ENCODE measurements at regions not wholly inside any gene's neighbourhood (a gene's known extent, or its start where the extent isn't known, plus 50 kb on each side); places are given as distances from the start of the nearest gene placed in this dataset.
A peak's percentile ranks its signal among the peaks of the same experiment; 100 is the strongest.

- TF ChIP-seq CTCF (IDR thresholded peaks at IDR 0.05; ENCODE audit: extremely low read depth, insufficient read depth, missing control alignments), result no peak
- no peak for DNase-seq (ENCODE audit: low spot score)
- in situ Hi-C loops (cut with MboI; ENCODE audit: low pct_unique_long_range_greater_than_20kb, low sequenced_read_pairs, unreplicated experiment), result no loop called here
Observed at GRCh38 chr10:113226831-113227445, 276.9 kb downstream of the TCF7L2 start.

DNA sequence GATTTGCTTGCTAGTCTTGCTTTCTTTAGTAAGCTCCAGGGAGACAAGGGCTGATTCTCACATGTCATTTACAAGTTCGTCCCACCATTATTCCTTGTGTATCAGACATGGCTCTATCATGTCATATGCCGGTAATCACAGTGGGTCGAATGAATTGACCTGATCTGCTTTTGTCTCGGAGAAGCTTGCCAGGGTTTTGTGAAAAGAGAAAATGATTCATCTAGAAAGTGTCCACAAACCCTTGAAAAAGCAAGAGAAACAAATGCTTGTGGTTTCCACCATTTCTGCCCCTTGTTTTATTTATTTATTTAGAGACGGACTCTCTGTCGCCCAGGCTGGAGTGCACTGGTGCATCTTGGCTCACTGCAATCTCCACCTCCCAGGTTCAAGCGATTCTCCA is 278.5 kb downstream of the TCF7L2 start:
- DNase-seq (ENCODE audit: low spot score), result no peak
- TF ChIP-seq CTCF (IDR thresholded peaks at IDR 0.05; ENCODE audit: extremely low read depth, insufficient read depth, missing control alignments), result no peak
- in situ Hi-C loops (cut with MboI; ENCODE audit: low pct_unique_long_range_greater_than_20kb, low sequenced_read_pairs, unreplicated experiment), result no loop called here

DNA sequence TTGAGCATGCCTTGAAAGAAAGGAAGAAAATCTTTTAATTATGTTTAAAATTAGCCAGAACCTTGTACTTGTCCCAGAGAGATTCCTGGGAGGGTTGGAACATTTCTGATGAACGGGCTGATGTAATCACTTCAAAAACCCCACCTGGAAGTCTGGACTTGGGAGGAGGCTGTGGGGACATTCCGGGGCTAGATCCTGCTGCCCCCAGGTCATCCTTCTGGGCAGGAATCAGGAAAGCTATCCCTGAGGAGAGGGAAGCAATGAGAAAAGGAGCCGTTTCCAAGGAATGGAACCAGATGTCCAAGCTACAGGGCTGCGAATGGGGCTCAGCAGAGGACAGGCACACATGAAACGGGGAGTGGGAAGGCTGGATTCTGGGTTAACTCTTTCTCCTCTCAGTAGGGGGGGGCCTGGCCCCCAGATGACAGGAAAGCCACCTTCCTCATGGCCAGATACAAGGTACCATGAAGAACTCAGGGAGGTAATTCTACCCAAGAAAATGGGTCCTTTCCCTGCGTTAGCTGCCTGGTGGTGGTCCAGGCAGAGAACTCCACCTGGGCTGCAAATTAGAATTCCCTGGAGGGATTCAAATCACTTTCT is 280.1 kb downstream of the TCF7L2 start:
- TF ChIP-seq CTCF (IDR thresholded peaks at IDR 0.05; ENCODE audit: extremely low read depth, insufficient read depth, missing control alignments), result no peak
- no peak for DNase-seq (ENCODE audit: low spot score)
- in situ Hi-C loops (cut with MboI; ENCODE audit: low pct_unique_long_range_greater_than_20kb, low sequenced_read_pairs, unreplicated experiment), result no loop called here

DNA sequence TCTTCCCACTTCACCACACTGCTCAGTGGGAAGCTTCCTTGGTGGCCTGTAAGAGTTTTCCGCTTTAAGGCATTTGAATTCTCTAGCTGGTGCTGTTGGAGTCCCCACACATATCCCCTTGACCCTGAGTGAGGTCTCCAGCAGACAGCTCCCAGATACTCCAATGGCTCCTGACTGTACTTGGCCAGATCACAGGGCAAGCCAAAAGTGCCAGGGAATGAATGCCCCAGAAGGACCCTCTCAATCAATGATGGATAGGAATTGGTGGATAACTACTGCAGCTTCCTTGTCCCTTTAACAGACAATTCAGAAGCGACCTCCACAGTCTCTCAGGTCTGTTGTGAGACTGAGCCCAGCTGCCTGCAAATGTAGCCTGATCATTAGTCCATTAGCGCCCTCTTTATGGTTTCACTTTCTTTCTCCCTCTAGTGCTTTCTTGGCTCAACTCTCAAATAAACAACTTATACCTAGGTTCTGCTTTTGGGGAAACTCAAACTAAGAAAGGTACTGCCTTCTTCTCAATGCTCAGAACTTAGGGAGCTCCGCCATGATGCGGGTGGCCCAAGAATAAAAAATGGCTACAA is 283.0 kb downstream of the TCF7L2 start:
- TF ChIP-seq CTCF (IDR thresholded peaks at IDR 0.05; ENCODE audit: extremely low read depth, insufficient read depth, missing control alignments), result no peak
- DNase-seq (ENCODE audit: low spot score), result peak; percentile 16
- in situ Hi-C loops (cut with MboI; ENCODE audit: low pct_unique_long_range_greater_than_20kb, low sequenced_read_pairs, unreplicated experiment), result no loop called here

DNA sequence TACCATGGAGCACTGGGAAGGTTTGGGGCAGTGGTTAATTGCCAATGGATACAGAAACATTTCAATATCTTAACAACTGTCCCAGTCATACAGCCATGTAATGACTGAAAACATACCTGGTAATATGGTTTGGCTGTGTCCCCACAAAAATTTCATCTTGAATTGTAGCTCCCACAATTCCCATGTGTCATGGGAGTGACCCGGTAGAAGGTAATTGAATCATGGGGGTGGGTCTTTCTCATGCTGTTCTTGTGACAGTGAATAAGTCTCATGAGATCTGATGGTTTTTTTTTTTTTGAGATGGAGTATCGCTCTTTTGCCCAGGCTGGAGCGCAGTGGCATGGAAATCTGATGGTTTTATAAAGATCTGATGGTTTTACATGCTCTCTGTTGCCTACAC is 284.4 kb downstream of the TCF7L2 start:
- no peak for DNase-seq (ENCODE audit: low spot score)
- no peak for TF ChIP-seq CTCF (IDR thresholded peaks at IDR 0.05; ENCODE audit: extremely low read depth, insufficient read depth, missing control alignments)
- in situ Hi-C loops (cut with MboI; ENCODE audit: low pct_unique_long_range_greater_than_20kb, low sequenced_read_pairs, unreplicated experiment), result no loop called here

DNA sequence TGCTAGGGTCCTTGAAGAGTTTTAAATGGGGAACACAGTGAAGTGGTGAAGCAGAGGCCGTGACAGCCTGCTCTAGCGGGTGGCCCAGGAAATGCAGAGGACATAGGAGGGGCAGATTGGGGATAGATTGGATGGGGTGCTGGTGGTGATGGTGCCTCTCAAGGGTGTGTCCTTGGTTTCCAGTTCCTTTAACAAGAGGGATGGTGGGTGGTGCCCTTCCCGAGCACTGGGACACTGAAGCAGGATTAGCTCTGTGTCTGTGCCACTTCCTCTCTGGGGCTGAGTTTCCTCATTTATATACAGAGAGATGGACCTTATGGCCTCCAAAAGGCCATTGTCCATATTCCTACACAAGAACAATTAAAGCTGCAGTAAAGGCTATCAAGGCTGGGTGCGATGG is 285.5 kb downstream of the TCF7L2 start:
- in situ Hi-C loops (cut with MboI; ENCODE audit: low pct_unique_long_range_greater_than_20kb, low sequenced_read_pairs, unreplicated experiment), result no loop called here
- no peak for TF ChIP-seq CTCF (IDR thresholded peaks at IDR 0.05; ENCODE audit: extremely low read depth, insufficient read depth, missing control alignments)
- no peak for DNase-seq (ENCODE audit: low spot score)
